NT2/D1 (cell line): ENCODE measurements at regions not wholly inside any gene's neighbourhood (a gene's known extent, or its start where the extent isn't known, plus 50 kb on each side); places are given as distances from the start of the nearest gene placed in this dataset.

ENCODE experiments used
- YY1 ChIP-seq: IDR thresholded peaks from 2 replicates; pipeline ENCODE4 v1.6.1; 2011; ENCODE audit not compliant: insufficient read length, insufficient read depth
- ZNF274 ChIP-seq: IDR thresholded peaks from 2 replicates; pipeline ENCODE4 v1.6.1; 2011; ENCODE audit warnings: mild to moderate bottlenecking, low read depth, low read length

GRCh38 chr22:27336151-27337090 lies 465.1 kb downstream of the MN1 start:
- TF ChIP-seq ZNF274 (no peak), YY1 (no peak)
